Progenitor cell of endocrine pancreas (in vitro differentiated cells): ENCODE measurements at regions not wholly inside any gene's neighbourhood (a gene's known extent, or its start where the extent isn't known, plus 50 kb on each side); places are given as distances from the start of the nearest gene placed in this dataset.

Experiments used
- DNase-seq: peaks from one replicate; pipeline ENCODE4 v3.0.0; 2021; ENCODE audit warnings: low spot score; ENCODE audit not compliant: unreplicated experiment
- H3K27ac Mint-ChIP-seq: 2 replicates; pipeline ENCODE4 v1.8.0; 2021; ENCODE audit warnings: mild to moderate bottlenecking, moderate library complexity, mixed read lengths
- H3K27me3 Mint-ChIP-seq: 2 replicates; pipeline ENCODE4 v1.8.0; 2021; ENCODE audit warnings: mixed read lengths
- H3K36me3 Mint-ChIP-seq: 2 replicates; pipeline ENCODE4 v1.8.0; 2022; ENCODE audit warnings: mixed read lengths; ENCODE audit not compliant: insufficient read depth
- H3K4me1 Mint-ChIP-seq: 2 replicates; pipeline ENCODE4 v1.8.0; 2021; ENCODE audit warnings: low read depth, mixed read lengths
- H3K4me3 Mint-ChIP-seq: 2 replicates; pipeline ENCODE4 v1.8.0; 2021; ENCODE audit warnings: low read depth, mild to moderate bottlenecking, moderate library complexity, mixed read lengths
- H3K9me3 Mint-ChIP-seq: 2 replicates; pipeline ENCODE4 v1.8.0; 2021; ENCODE audit warnings: low read depth, mixed read lengths
- TF ChIP-seq, protein P1 (sequence below): fragments of 200-600 bp; sonication (generic); IDR thresholded peaks from one replicate; pipeline ENCODE4 v1.5.0; 2021; ENCODE audit warnings: antibody characterized with exemption, mild to moderate bottlenecking; ENCODE audit not compliant: unreplicated experiment

- Mint-ChIP-seq H3K27ac (no peak overlapping the region), H3K9me3 (no peaks in the 10 kb centered on the region), H3K4me3 (no peak overlapping the region), H3K4me1 (no peaks in the 10 kb centered on the region), H3K36me3 (no peaks in the 10 kb centered on the region), H3K27me3 (no peaks in the 10 kb centered on the region)
- TF ChIP-seq, protein P1, sequence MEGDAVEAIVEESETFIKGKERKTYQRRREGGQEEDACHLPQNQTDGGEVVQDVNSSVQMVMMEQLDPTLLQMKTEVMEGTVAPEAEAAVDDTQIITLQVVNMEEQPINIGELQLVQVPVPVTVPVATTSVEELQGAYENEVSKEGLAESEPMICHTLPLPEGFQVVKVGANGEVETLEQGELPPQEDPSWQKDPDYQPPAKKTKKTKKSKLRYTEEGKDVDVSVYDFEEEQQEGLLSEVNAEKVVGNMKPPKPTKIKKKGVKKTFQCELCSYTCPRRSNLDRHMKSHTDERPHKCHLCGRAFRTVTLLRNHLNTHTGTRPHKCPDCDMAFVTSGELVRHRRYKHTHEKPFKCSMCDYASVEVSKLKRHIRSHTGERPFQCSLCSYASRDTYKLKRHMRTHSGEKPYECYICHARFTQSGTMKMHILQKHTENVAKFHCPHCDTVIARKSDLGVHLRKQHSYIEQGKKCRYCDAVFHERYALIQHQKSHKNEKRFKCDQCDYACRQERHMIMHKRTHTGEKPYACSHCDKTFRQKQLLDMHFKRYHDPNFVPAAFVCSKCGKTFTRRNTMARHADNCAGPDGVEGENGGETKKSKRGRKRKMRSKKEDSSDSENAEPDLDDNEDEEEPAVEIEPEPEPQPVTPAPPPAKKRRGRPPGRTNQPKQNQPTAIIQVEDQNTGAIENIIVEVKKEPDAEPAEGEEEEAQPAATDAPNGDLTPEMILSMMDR, result no peak
- no peak for DNase-seq
Observed at GRCh38 chr4:27366104-27366823, 505.6 kb downstream of the STIM2 start.

DNA sequence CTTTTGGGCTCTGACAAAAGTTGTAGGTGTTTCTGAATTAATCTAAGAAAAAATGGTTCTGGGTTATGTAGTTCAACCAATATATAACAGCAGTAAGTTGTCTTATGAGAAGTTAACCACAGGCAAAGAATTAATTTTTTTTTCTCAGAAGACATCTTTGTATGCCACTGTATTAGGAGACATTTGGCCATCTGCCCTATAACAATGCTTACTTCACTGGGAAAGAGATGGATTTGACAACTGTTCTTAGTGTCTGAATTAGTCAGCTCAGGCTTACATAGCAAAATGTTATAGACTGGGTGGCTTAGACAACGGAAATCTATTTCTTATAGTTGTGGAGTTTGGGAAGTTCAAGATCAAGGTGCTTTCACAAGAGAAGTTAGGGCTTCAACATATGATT is 508.1 kb downstream of the STIM2 start:
- TF ChIP-seq, protein P1, result no peak
- DNase-seq, result no peak
- Mint-ChIP-seq H3K27ac (no peak overlapping the region), H3K4me1 (no peaks in the 10 kb centered on the region), H3K36me3 (no peaks in the 10 kb centered on the region), H3K4me3 (no peak overlapping the region), H3K27me3 (no peaks in the 10 kb centered on the region), H3K9me3 (no peaks in the 10 kb centered on the region)

GRCh38 chr4:27381815-27382214 is 521.2 kb downstream of the STIM2 start:
- no peaks in the 10 kb centered on the region for H3K27me3 Mint-ChIP-seq
- H3K4me3 Mint-ChIP-seq, result no peak overlapping the region
- DNase-seq, result no peak
- TF ChIP-seq, protein P1, result no peak
- peaks cover 9% of the 10 kb centered on the region for H3K9me3 Mint-ChIP-seq
- no peak overlapping the region for H3K27ac Mint-ChIP-seq
- H3K4me1 Mint-ChIP-seq, result no peaks in the 10 kb centered on the region
- H3K36me3 Mint-ChIP-seq, result no peaks in the 10 kb centered on the region

DNA sequence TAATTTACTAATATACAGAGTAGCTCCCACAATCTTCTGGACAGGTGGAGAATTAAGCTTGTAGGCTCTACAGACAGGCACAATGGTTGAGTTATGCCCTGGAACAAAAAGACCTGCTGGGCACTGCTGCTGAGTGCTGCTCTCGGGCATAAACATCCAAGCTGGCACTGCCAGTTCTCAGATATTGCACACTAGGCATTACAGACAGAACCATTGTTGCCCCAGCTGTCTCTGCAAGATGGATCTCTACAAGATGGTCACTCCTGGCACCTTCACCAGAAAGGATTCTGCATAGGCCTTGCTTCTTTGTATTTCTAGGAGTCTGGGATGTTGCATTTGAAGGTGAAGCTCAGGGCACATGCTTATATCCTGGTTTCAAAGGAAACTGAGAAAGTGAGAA is 527.1 kb downstream of the STIM2 start:
- H3K9me3 Mint-ChIP-seq, result peaks cover 6% of the 10 kb centered on the region
- TF ChIP-seq, protein P1, result no peak

DNA sequence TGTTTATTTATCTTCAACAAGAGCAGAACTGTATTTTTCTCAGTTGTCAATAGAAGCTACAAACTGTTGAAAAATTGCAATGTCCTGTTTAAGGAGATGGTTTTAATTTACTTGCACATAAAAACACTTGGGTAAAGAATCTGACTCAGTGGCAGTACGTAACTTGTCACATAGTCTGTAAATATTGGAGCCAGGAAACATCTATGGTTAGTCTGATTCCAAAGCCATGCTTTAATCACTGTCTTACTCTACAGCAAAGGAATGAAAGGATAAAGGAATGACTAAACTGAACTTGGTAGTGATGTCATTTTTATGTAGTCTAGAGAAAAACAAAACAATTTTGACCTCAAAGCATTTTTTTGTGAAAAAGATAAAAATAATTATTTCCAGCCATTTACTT is 537.2 kb downstream of the STIM2 start:
- H3K27ac Mint-ChIP-seq, result no peak overlapping the region

More for the DNA sequence above, 527.1 kb downstream of the STIM2 start:
- DNase-seq, result no peak
- peaks cover 3% of the 10 kb centered on the region for H3K4me1 Mint-ChIP-seq
- no peak overlapping the region for H3K27ac Mint-ChIP-seq
- no peaks in the 10 kb centered on the region for H3K36me3 Mint-ChIP-seq
- H3K4me3 Mint-ChIP-seq, result no peak overlapping the region
- H3K27me3 Mint-ChIP-seq, result no peaks in the 10 kb centered on the region

More for the DNA sequence above, 537.2 kb downstream of the STIM2 start:
- DNase-seq, result no peak
- no peak overlapping the region for H3K4me3 Mint-ChIP-seq
- no peaks in the 10 kb centered on the region for H3K4me1 Mint-ChIP-seq
- no peaks in the 10 kb centered on the region for H3K36me3 Mint-ChIP-seq
- TF ChIP-seq, protein P1, result no peak
- H3K9me3 Mint-ChIP-seq, result peaks cover 19% of the 10 kb centered on the region
- H3K27me3 Mint-ChIP-seq, result no peaks in the 10 kb centered on the region
